ENCODE measurements at regions not wholly inside any gene's neighbourhood (a gene's known extent, or its start where the extent isn't known, plus 50 kb on each side); places are given as distances from the start of the nearest gene placed in this dataset.

GRCh38 chr9:85225180-85225579, 516.6 kb downstream of the AGTPBP1 start:
- no peak for TF ChIP-seq EZH2phosphoT487 (IDR thresholded peaks at IDR 0.05; ENCODE audit: borderline replicate concordance, low read depth, low read length)
- no peak for TF ChIP-seq CTCF (conservative IDR thresholded peaks at IDR 0.05; ENCODE audit: low read length)
